HG02623 (cell line): ENCODE measurements at regions not wholly inside any gene's neighbourhood (a gene's known extent, or its start where the extent isn't known, plus 50 kb on each side); places are given as distances from the start of the nearest gene placed in this dataset.
"Not testable (repeated sequence)": the region's sequence is repeated elsewhere in the genome, so short reads cannot be mapped to it uniquely, and the experiment has no call there.

ENCODE experiments used
- ATAC-seq: cut with Tn5 transposase; IDR thresholded peaks from one replicate; pipeline ENCODE4 v1.9.1; 2021; ENCODE audit warnings: moderate library complexity; ENCODE audit not compliant: unreplicated experiment

DNA sequence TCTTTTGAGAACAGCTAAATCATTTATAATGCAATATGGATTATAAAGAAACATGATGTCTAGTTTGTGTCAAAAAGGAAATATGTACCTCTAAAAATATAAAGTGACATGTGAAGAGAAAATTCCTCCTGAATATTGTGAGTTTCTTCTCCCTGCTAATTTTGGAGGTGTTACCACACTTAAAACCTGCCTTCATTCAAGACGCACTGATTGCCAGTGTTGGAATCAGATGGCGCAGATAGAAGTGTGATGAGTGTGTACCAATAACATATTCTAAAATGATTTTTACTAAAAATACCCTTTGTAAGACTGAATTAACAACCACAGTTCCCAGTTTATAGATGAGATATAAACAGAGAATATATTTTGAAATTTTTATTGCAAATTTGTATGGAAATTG, 681.8 kb upstream of the LRATD1 start:
- no peak for ATAC-seq

DNA sequence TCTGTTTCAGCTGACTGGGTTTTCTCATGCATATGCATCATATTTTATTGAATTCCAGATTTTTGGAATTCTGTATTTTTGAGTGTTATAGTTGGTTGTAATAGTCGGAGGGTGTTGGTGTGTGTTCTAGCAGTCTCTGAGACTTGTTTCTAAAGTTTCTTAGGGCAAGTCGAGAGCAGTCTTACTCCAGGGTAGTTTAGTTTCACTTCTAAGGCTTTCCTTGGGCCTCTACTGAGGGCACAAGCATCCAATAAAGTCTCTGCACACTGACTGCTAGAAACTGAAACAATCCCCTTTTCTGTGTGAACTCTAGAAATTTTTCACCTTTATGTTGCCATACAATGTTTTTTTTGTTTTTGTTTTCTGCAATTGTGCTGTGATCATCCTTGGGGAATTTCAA, 663.7 kb upstream of the LRATD1 start:
- no peak for ATAC-seq

DNA sequence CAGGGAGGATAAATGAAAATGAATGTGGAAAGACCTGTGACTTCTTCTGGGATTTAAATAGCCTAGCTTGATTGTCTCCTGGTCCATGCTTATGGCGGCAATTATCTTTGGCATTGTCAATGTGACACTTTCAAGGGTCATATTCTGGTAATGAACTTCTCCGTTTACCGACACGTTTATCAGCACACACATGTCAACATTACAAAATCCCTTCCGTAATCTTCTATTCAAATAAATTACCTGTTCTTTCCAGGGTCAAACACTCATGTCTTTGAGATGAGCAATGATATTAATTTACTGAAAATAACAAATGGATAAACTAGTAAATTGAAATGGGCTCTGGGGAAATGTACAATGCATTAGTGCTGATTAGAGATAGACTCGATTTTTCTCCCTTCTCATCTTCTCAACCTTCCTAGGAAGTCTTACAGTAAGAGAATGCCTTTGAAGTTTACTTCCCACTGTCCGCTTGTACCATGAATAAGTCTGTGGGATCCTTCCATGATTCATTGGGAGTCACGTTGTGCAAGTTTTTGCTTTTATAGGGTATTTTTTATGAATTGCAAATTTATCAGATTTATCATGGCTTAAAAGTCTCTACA, 646.3 kb upstream of the LRATD1 start:
- ATAC-seq, result no peak

GRCh38 chr2:13996527-13996926, 636.0 kb upstream of the LRATD1 start:
- ATAC-seq, result no peak

DNA sequence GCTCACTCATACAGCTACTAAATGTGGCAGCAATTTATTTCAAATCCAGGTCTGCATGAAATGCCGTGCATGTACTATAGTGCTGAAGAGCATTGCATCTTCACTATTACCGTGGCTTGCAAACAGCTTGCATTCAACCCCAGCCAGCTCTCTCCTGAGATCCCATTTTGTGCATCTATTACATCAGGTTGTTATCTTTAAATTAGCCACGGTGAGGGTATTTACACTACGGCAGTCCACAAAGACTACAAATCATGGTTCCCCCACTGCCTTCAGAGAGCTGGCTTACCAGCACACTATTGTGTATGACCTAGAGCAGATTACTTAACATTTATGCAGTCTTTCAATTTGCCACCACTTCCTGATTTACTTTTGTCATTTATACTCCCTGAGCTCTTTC, 621.3 kb upstream of the LRATD1 start:
- ATAC-seq, result no peak

DNA sequence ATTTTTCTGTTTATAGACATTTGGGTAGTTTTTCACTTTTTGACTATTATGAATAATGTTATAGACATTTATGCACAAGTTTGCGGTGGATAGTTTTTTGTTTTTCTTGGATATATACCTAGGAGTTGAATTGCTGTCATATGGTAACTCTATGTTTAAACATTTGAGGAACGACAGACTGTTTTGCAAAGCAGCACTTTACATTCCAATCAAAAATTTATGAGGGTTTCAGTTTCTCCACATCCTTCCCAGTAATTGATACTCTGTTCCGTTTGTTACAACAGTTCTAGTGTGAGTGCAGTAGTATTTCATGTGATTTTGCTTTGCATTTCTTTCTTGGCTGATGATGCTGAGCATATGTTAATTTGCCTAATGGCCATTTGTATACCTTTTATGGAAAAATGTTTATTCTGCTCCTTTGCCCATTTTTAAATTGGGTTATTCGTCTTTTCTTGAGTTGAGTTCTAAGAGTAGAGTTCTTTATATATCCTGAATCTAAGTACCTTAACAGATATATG, 617.3 kb upstream of the LRATD1 start:
- no peak for ATAC-seq

DNA sequence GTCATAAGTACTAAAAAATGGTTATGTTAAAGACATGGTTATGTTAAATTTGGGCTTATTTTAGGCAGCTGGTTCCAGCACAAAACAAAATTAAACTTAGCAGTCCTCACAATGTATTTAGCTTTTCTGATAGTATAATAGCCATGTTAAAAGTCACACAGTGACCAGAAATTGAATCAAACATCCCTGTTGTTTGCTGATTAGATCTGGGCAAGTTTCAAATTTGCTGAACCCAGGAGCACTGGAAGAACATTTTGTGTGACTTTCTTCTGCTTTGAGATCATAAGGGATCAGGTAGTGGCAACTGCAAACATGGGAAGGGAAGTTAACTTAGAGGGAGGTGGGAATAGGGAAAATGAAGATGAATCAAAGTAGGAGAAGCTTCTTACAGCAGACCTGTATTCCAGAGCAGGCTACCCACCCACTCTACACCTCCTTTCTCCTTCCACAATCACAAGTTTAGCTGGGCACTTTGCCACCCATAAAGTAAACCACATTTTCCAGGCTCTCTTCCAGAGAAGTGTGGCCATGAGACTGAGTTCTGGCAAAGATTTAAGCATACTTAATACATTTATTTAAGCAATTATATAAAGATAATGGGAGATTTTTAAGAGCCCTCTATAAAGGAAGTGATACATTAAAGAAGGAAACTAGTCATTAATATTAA, 616.1 kb upstream of the LRATD1 start:
- no peak for ATAC-seq

GRCh38 chr2:14018620-14019019, 613.9 kb upstream of the LRATD1 start:
- ATAC-seq, result no peak

DNA sequence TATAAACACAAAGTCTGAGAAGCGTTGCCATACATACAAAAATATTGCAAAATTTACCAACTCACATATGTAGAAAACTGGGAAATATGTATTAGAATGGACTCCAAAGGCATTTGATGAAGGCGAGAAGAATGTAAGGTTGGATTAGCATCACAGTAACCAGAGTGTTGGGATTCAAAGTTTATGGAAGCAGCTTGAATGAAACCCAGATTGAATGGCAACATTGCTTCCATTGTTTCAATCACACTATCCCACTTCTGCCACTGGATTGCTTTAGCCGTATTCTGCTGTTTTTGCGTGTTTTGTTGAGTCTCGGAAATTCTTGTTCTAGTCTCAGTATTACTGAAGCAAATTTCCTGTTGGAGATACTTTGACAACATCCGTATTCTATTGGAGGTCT, 609.0 kb upstream of the LRATD1 start:
- no peak for ATAC-seq

GRCh38 chr2:14039134-14039533, 593.4 kb upstream of the LRATD1 start:
- no peak for ATAC-seq

- ATAC-seq, result no peak
These were observed 585.0 kb upstream of the LRATD1 start for GRCh38 chr2:14047491-14047890.

- ATAC-seq, result no peak
These were observed 581.1 kb upstream of the LRATD1 start for GRCh38 chr2:14051401-14051800.

GRCh38 chr2:14053105-14053504, 579.4 kb upstream of the LRATD1 start:
- ATAC-seq, result no peak

- no peak for ATAC-seq
These were observed 568.2 kb upstream of the LRATD1 start for GRCh38 chr2:14064346-14064745.

DNA sequence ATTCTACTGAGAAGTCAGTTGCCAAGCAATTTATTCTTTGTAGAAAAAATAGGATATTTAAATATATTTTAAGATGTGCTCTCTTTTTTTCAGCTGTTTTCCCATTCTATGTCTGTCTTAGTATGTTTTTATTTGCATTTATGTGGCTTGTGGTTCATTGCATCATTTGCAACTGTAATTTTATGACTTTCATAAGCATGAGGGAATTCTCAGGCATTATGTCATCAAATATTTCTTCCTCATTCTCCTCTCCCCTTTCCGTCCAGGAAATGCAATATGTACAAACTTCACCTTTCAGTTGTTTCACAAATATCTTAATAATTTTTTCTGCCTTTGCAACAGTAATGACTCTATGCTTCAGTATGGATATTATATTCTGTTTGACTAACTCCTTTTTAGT, 560.2 kb upstream of the LRATD1 start:
- ATAC-seq, result no peak

DNA sequence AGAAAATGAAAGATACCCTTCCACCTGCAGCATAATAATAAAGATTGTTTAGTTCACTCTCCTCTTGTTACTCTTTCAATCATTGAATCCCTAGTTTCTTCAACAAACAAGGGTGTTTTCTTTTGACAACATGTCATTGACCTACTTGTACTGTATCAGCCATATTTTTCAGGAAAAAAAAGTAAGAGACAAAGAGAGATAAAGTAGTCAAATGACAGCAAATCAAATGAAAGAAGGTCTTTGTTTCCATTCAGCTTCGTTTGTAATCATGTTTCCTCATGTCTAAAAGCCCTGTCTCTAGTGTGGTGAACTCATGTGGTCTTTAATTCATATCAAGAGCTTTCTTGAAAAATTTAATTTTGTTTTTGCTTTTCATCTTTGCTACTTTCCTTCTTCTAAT, 557.8 kb upstream of the LRATD1 start:
- ATAC-seq, result no peak

- no peak for ATAC-seq
These were observed 552.9 kb upstream of the LRATD1 start for GRCh38 chr2:14079576-14079975.

- ATAC-seq, result no peak
These were observed 551.0 kb upstream of the LRATD1 start for GRCh38 chr2:14081521-14081920.

- ATAC-seq, result no peak
These were observed 549.9 kb upstream of the LRATD1 start for GRCh38 chr2:14082640-14083039.

GRCh38 chr2:14094592-14094991, 537.9 kb upstream of the LRATD1 start:
- no peak for ATAC-seq

DNA sequence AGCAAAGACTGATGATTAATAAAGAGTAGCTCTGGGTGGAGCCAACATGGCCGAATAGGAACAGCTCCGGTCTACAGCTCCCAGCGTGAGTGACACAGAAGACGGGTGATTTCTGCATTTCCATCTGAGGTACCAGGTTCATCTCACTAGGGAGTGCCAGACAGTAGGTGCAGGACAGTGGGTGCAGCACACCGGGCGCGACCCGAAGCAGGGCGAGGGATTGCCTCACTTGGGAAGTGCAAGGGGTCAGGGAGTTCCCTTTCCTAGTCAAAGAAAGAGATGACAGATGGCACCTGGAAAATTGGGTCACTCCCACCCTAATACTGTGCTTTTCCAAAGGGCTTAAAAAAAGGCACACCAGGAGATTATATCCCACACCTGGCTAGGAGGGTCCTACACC, 533.4 kb upstream of the LRATD1 start:
- ATAC-seq, result not testable (repeated sequence)

- no peak for ATAC-seq
These were observed 518.2 kb upstream of the LRATD1 start for GRCh38 chr2:14114275-14114674.

DNA sequence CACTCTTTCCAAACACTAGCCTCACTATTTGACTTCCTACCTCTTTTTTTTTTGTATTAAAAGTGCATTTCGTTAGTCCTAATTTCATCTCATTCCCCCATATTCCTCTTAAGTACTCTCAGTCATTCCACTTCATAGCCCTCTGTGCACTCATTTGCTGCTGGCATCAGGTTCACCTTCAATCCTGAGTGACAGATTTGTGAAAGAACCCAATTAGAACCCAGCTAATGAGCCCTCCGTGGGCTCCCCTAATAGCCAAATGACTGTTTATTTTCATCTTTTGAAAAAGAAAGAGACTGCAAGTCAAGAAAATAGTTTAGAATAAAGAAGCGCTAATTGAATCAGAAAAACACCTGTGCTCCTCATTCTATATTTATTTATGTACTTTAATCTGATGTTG, 512.1 kb upstream of the LRATD1 start:
- no peak for ATAC-seq
